ENCODE measurements at regions not wholly inside any gene's neighbourhood (a gene's known extent, or its start where the extent isn't known, plus 50 kb on each side); places are given as distances from the start of the nearest gene placed in this dataset.
"Not testable (repeated sequence)": the region's sequence is repeated elsewhere in the genome, so short reads cannot be mapped to it uniquely, and the experiment has no call there.

DNA sequence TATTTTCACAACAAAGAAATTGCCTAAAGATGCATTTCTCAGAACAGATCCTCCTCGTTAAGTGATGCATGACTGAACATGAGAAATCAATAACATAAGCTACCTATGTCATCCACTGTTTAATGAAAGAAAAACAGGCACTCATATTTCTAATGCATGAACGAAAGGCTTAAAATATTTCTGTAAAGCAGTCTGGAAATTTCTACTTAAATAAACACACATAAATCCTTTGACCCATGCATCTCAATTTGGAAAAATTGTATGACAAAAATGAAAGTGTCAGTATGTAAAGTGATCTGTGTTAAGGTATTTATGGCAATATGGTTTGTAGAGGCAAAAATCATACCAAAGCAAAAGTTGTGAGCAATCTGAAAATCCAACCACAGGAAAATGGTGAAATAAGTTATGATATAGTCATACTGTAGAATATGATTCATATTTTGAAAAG, 399.2 kb upstream of the GRAMD2B start:
- intact Hi-C loops (cut with DNase I; ENCODE audit: low total_unique reads), result no loop called here
- TF ChIP-seq POLR2A (IDR thresholded peaks at IDR 0.05) (no peak), CTCF (IDR thresholded peaks at IDR 0.05) (no peak)
- WGBS, 2 donors, result 71 to 76% methylated on average over 2 of the region's 2 CpGs
- no peak for DNase-seq (ENCODE audit: low spot score in 2 of 2)
- H3K4me3 ChIP-seq (ENCODE audit: low read depth, poor library complexity, severe bottlenecking), result no peak overlapping the region

DNA sequence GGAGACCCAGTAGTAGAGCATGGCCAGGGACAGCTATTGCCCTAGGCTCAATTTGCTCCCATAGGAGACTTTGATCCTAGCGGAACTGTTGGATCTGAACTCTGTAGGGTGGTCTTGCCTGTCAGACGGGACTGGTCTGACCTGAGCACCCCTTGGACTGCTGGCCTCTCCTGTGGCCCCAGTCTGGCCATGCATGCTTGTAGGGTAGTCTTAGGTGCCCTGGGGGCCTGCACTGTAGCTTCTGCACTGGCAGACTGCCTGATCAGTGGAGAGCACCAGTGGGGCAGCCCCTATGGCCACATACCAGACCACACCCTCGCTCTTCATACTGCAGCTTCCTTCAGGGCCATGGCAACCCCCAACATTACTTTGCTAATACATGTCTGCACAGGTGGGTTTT, 396.1 kb upstream of the GRAMD2B start:
- 80% methylated on average over 3 of the region's 3 CpGs for WGBS, 2 donors
- no peak for DNase-seq (ENCODE audit: low spot score in 2 of 2)
- no peak overlapping the region for H3K4me3 ChIP-seq (ENCODE audit: low read depth, poor library complexity, severe bottlenecking)
- TF ChIP-seq POLR2A (IDR thresholded peaks at IDR 0.05) (no peak), CTCF (IDR thresholded peaks at IDR 0.05) (no peak)
- intact Hi-C loops (cut with DNase I; ENCODE audit: low total_unique reads), result no loop called here

DNA sequence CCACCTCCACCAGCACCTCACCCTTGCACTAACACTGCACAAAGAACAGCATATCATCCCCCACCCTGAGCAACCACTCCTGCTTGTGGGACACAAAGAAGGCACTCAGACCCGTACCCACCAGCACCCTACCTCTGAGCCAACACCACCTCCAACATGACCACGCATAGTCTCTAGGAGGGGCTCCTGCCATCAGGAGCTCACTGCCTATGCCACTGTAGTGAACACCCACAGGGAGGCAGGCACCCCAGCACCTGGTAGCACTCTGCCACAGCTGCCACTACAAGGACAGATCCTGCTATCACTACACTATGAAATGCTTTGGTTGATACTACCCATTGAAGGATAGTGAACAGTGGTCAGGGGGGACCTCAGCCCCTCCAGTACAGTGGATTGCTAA, 395.6 kb upstream of the GRAMD2B start:
- H3K4me3 ChIP-seq (ENCODE audit: low read depth, poor library complexity, severe bottlenecking), result no peak overlapping the region
- intact Hi-C loops (cut with DNase I; ENCODE audit: low total_unique reads), result no loop called here
- TF ChIP-seq CTCF (IDR thresholded peaks at IDR 0.05) (no peak), POLR2A (IDR thresholded peaks at IDR 0.05) (no peak)
- 90 to 100% methylated on average over 1 to 2 of the region's 2 CpGs for WGBS, 2 donors
- no peak for DNase-seq (ENCODE audit: low spot score in 2 of 2)

GRCh38 chr5:126028336-126028735, 394.9 kb upstream of the GRAMD2B start:
- no peak for DNase-seq (ENCODE audit: low spot score in 2 of 2)
- TF ChIP-seq CTCF (IDR thresholded peaks at IDR 0.05) (no peak), POLR2A (IDR thresholded peaks at IDR 0.05) (no peak)
- intact Hi-C loops (cut with DNase I; ENCODE audit: low total_unique reads), result no loop called here
- WGBS, 2 donors, result 89 to 91% methylated on average over 2 of the region's 2 CpGs
- no peak overlapping the region for H3K4me3 ChIP-seq (ENCODE audit: low read depth, poor library complexity, severe bottlenecking)

DNA sequence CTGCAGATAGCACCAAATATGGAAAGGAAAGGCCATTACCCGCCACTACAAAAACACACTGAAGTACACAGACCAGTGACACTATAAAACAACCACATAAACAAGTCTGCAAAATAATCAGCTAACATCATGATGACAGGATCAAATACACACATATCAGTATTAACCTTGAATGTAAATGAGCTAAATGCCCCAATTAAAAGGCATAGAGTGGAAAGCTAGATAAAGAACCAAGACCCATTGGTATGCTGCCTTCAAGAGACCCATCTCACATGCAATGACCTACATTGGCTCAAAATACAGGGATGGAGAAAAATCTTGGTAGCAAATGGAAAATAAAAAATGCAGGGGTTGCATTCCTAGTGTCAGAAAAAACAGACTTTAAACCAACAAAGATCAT, 393.9 kb upstream of the GRAMD2B start:
- not testable (repeated sequence) for DNase-seq (ENCODE audit: low spot score in 2 of 2)
- 95 to 96% methylated on average over 1 of the region's 1 CpG for WGBS, 2 donors

GRCh38 chr5:126030698-126031097, 392.5 kb upstream of the GRAMD2B start:
- H3K4me3 ChIP-seq (ENCODE audit: low read depth, poor library complexity, severe bottlenecking), result no peak overlapping the region
- DNase-seq (ENCODE audit: low spot score in 2 of 2), result no peak
- intact Hi-C loops (cut with DNase I; ENCODE audit: low total_unique reads), result no loop called here
- TF ChIP-seq POLR2A (IDR thresholded peaks at IDR 0.05), result no peak
- no peak for TF ChIP-seq CTCF (IDR thresholded peaks at IDR 0.05)
- 49 to 51% methylated on average over 3 of the region's 3 CpGs for WGBS, 2 donors

More for the DNA sequence above, 393.9 kb upstream of the GRAMD2B start:
- intact Hi-C loops (cut with DNase I; ENCODE audit: low total_unique reads); H3K4me3 ChIP-seq (ENCODE audit: low read depth, poor library complexity, severe bottlenecking): not testable (repeated sequence)

Data from lower leg skin (tissue), 4 donors.